Osteocyte (in vitro differentiated cells): ENCODE measurements at regions not wholly inside any gene's neighbourhood (a gene's known extent, or its start where the extent isn't known, plus 50 kb on each side); places are given as distances from the start of the nearest gene placed in this dataset.

Experiments
- DNase-seq: peaks from one replicate; pipeline ENCODE4 v3.0.0; 2021; ENCODE audit warnings: mixed read lengths; ENCODE audit not compliant: unreplicated experiment; ENCODE audit errors: extremely low spot score
- H3K27ac Mint-ChIP-seq: one replicate; pipeline ENCODE4 v1.8.0; 2021; ENCODE audit warnings: mild to moderate bottlenecking, mixed read lengths; ENCODE audit not compliant: unreplicated experiment
- H3K27me3 Mint-ChIP-seq: one replicate; pipeline ENCODE4 v1.8.0; 2021; ENCODE audit warnings: mixed read lengths; ENCODE audit not compliant: unreplicated experiment
- H3K36me3 Mint-ChIP-seq: one replicate; pipeline ENCODE4 v1.8.0; 2021; ENCODE audit warnings: mixed read lengths; ENCODE audit not compliant: unreplicated experiment
- H3K4me1 Mint-ChIP-seq: one replicate; pipeline ENCODE4 v1.8.0; 2021; ENCODE audit warnings: mixed read lengths; ENCODE audit not compliant: unreplicated experiment
- H3K4me3 Mint-ChIP-seq: one replicate; pipeline ENCODE4 v1.8.0; 2021; ENCODE audit warnings: mild to moderate bottlenecking, moderate library complexity, mixed read lengths; ENCODE audit not compliant: unreplicated experiment
- H3K9me3 Mint-ChIP-seq: one replicate; pipeline ENCODE4 v1.8.0; 2021; ENCODE audit warnings: mixed read lengths; ENCODE audit not compliant: unreplicated experiment
- CTCF ChIP-seq: fragments of 200-600 bp; sonication (generic); IDR thresholded peaks from 2 replicates; pipeline ENCODE4 v1.5.0; 2021; ENCODE audit warnings: antibody characterized with exemption, mild to moderate bottlenecking, moderate library complexity

- H3K4me1 Mint-ChIP-seq: peaks cover 38% of the 10 kb centered on the region
- no peak overlapping the region for H3K4me3 Mint-ChIP-seq
- peaks cover 4% of the 10 kb centered on the region for H3K9me3 Mint-ChIP-seq
- H3K27me3 Mint-ChIP-seq: no peaks in the 10 kb centered on the region
- DNase-seq: no peak
- H3K27ac Mint-ChIP-seq: no peak overlapping the region
- H3K36me3 Mint-ChIP-seq: no peaks in the 10 kb centered on the region
- no peak for TF ChIP-seq CTCF
Measured at GRCh38 chr10:10818082-10818481, 199.6 kb upstream of the CELF2 start.

GRCh38 chr10:10819206-10819856 is 198.3 kb upstream of the CELF2 start:
- DNase-seq: no peak
- peaks cover 50% of the 10 kb centered on the region for H3K4me1 Mint-ChIP-seq
- no peak overlapping the region for H3K27ac Mint-ChIP-seq
- no peaks in the 10 kb centered on the region for H3K36me3 Mint-ChIP-seq
- TF ChIP-seq CTCF: no peak
- H3K9me3 Mint-ChIP-seq: peaks cover 4% of the 10 kb centered on the region
- H3K4me3 Mint-ChIP-seq: no peak overlapping the region
- no peaks in the 10 kb centered on the region for H3K27me3 Mint-ChIP-seq

GRCh38 chr10:10821926-10822325 is 195.7 kb upstream of the CELF2 start:
- H3K27ac Mint-ChIP-seq: peak overlapping the region; percentile 86
- DNase-seq: no peak
- no peak for TF ChIP-seq CTCF
- peaks cover 55% of the 10 kb centered on the region for H3K4me1 Mint-ChIP-seq
- H3K9me3 Mint-ChIP-seq: peaks cover 4% of the 10 kb centered on the region
- no peaks in the 10 kb centered on the region for H3K27me3 Mint-ChIP-seq
- H3K4me3 Mint-ChIP-seq: no peak overlapping the region
- H3K36me3 Mint-ChIP-seq: no peaks in the 10 kb centered on the region

GRCh38 chr10:10824591-10825148 is 193.0 kb upstream of the CELF2 start:
- no peaks in the 10 kb centered on the region for H3K9me3 Mint-ChIP-seq
- H3K27ac Mint-ChIP-seq: peak overlapping the region; percentile 85
- H3K4me3 Mint-ChIP-seq: peak overlapping the region; percentile 41
- peaks cover 75% of the 10 kb centered on the region for H3K4me1 Mint-ChIP-seq
- TF ChIP-seq CTCF: no peak
- H3K27me3 Mint-ChIP-seq: no peaks in the 10 kb centered on the region
- no peak for DNase-seq
- H3K36me3 Mint-ChIP-seq: no peaks in the 10 kb centered on the region

GRCh38 chr10:10826125-10826524 is 191.5 kb upstream of the CELF2 start:
- Mint-ChIP-seq H3K9me3 (no peaks in the 10 kb centered on the region), H3K27me3 (no peaks in the 10 kb centered on the region), H3K27ac (no peak overlapping the region), H3K4me3 (no peak overlapping the region), H3K36me3 (no peaks in the 10 kb centered on the region), H3K4me1 (peaks cover 81% of the 10 kb centered on the region)
- DNase-seq: no peak
- TF ChIP-seq CTCF: no peak
